Endothelial cell of umbilical vein (primary cell): ENCODE measurements at regions not wholly inside any gene's neighbourhood (a gene's known extent, or its start where the extent isn't known, plus 50 kb on each side); places are given as distances from the start of the nearest gene placed in this dataset.

Experiments
- BruUV-seq: library from RNA; stranded (reverse); fragments of 400-500 nt; replicated peaks from 2 replicates; lab custom pipeline; 2021; lab: Mats Ljungman, UMichigan
- CTCF ChIA-PET: fragments of 300-600, 350-600 bp; sonication (Branson Sonifier 250); formaldehyde crosslinking; loops from one replicate; lab custom pipeline; 2021; ENCODE audit warnings: antibody characterized with exemption, inconsistent platforms; lab: Charles Lee
- POLR2A ChIA-PET: fragments of 300-600, 350-600 bp; sonication (Branson Sonifier 250); formaldehyde crosslinking; loops from one replicate; lab custom pipeline; 2021; ENCODE audit warnings: antibody characterized with exemption, inconsistent platforms; lab: Charles Lee
- DNase-seq: peaks from one replicate; pipeline ENCODE4 v3.0.0-alpha.2; 2011; ENCODE audit warnings: low read depth, low spot score
- FAIRE-seq: peaks from 2 replicates; lab custom pipeline; 2011; peaks lifted over from hg19 to GRCh38; lab: Jason Lieb, UNC
- H2AFZ ChIP-seq: 2 replicates; pipeline ENCODE4 v1.6.0; 2012; ENCODE audit warnings: low read depth, low read length, control low read depth, inconsistent platforms
- H3K27ac ChIP-seq: 2 replicates; pipeline ENCODE4 v1.5.1; 2011; ENCODE audit warnings: low read depth, mild to moderate bottlenecking, control low read depth, low read length, moderate library complexity; ENCODE audit not compliant: insufficient read depth
- H3K27me3 ChIP-seq, 2 experiments: 2 replicates each; pipeline versions ENCODE4 v1.6.0 to v1.6.1; 2011; ENCODE audit warnings: low read length in 2 of 2, mixed read lengths in 1 of 2; ENCODE audit not compliant: control insufficient read depth in 2 of 2, insufficient read depth in 2 of 2
- H3K36me3 ChIP-seq, 2 experiments: 2 replicates in 1 of 2; 3 replicates in 1 of 2; pipeline ENCODE4 v1.5.1; 2011; ENCODE audit warnings: low read length in 2 of 2, mild to moderate bottlenecking in 1 of 2, moderate library complexity in 1 of 2; ENCODE audit not compliant: control insufficient read depth in 2 of 2, insufficient read depth in 2 of 2; ENCODE audit errors: extremely low read depth in 1 of 2
- H3K4me1 ChIP-seq: 3 replicates; pipeline ENCODE4 v1.5.1; 2011; ENCODE audit warnings: mild to moderate bottlenecking, low read length; ENCODE audit not compliant: control insufficient read depth, insufficient read depth; ENCODE audit errors: extremely low read depth
- H3K4me2 ChIP-seq: 2 replicates; pipeline ENCODE4 v1.6.1; 2011; ENCODE audit warnings: low read length, control low read depth, mixed read lengths; ENCODE audit not compliant: insufficient read depth
- H3K4me3 ChIP-seq, 3 experiments: fragments of 200-600 bp in 1 of 3; sonication (generic), shearing (Covaris generic) in 1 of 3; replicated peaks in 1 of 3; 2 replicates each; pipeline ENCODE4 v1.5.1; 2011 to 2016; ENCODE audit warnings: control low read depth in 3 of 3, low read length in 3 of 3, mild to moderate bottlenecking in 2 of 3, inconsistent platforms in 1 of 3, low read depth in 1 of 3, moderate library complexity in 1 of 3; ENCODE audit not compliant: insufficient read depth in 1 of 3
- H3K79me2 ChIP-seq: 2 replicates; pipeline ENCODE4 v1.6.0; 2012; ENCODE audit warnings: low read length, inconsistent platforms; ENCODE audit not compliant: control insufficient read depth, insufficient read depth
- H3K9ac ChIP-seq: replicated peaks from 2 replicates; pipeline ENCODE3; 2011; ENCODE audit warnings: low read length, control low read depth; ENCODE audit not compliant: insufficient read depth; ENCODE audit errors: extremely low read depth
- H3K9me1 ChIP-seq: replicated peaks from 3 replicates; pipeline ENCODE4 v1.6.0; 2011; ENCODE audit warnings: mild to moderate bottlenecking, low read length; ENCODE audit not compliant: control insufficient read depth, insufficient read depth; ENCODE audit errors: extremely low read depth
- H3K9me3 ChIP-seq: replicated peaks from 2 replicates; pipeline ENCODE4 v1.5.1; 2012; ENCODE audit warnings: low read length, inconsistent platforms; ENCODE audit not compliant: control insufficient read depth, insufficient read depth
- H4K20me1 ChIP-seq: replicated peaks from 2 replicates; pipeline ENCODE3; 2011; ENCODE audit warnings: mild to moderate bottlenecking, low read length; ENCODE audit not compliant: control insufficient read depth, insufficient read depth; ENCODE audit errors: extremely low read depth
- EZH2 ChIP-seq: IDR thresholded peaks from 2 replicates; pipeline ENCODE4 v1.6.1; 2012; ENCODE audit warnings: borderline replicate concordance, low read depth, mild to moderate bottlenecking, moderate library complexity, low read length, inconsistent platforms; ENCODE audit not compliant: severe bottlenecking
- FOS ChIP-seq: IDR thresholded peaks from 2 replicates; pipeline ENCODE4 v1.6.1; 2011; ENCODE audit warnings: mild to moderate bottlenecking, low read length, moderate library complexity, borderline replicate concordance; ENCODE audit not compliant: insufficient read depth
- GATA2 ChIP-seq: IDR thresholded peaks from 2 replicates; pipeline ENCODE4 v1.7.0; 2011; ENCODE audit warnings: low read depth, mild to moderate bottlenecking, moderate library complexity, mixed read lengths, low read length; ENCODE audit not compliant: insufficient read length, insufficient read depth
- JUN ChIP-seq: IDR thresholded peaks from 2 replicates; pipeline ENCODE4 v1.6.1; 2011; ENCODE audit warnings: borderline replicate concordance, low read depth; ENCODE audit not compliant: insufficient read length, insufficient read depth
- MYC ChIP-seq: IDR thresholded peaks from one replicate; pipeline ENCODE4 v1.6.1; 2011; ENCODE audit warnings: mild to moderate bottlenecking, low read depth, low read length
- POLR2A ChIP-seq: IDR thresholded peaks from 2 replicates; pipeline ENCODE4 v1.6.1; 2012; ENCODE audit warnings: low read depth, mild to moderate bottlenecking, control low read depth, low read length
- POLR2AphosphoS5 ChIP-seq: IDR thresholded peaks from 2 replicates; pipeline ENCODE4 v1.6.1; 2012; ENCODE audit warnings: low read depth, mild to moderate bottlenecking, control low read depth, low read length, moderate library complexity; ENCODE audit not compliant: insufficient read depth
- dilution Hi-C: fragments of 300-500 bp; cut with MboI; formaldehyde crosslinking; loops from one replicate; pipeline ENCODE4 v1.15.0; 2019; ENCODE audit warnings: low sequenced_read_pairs; ENCODE audit not compliant: extremely low pct_ligation_motif_present
- intact Hi-C: fragments of 100-400 bp; cut with micrococcal nuclease; formaldehyde crosslinking; loops from one replicate; pipeline ENCODE4 v1.10.0; 2022
- TF ChIP-seq, protein P1 (sequence below): IDR thresholded peaks from 2 replicates; pipeline ENCODE4 v1.6.1; 2011; ENCODE audit not compliant: insufficient read depth, insufficient read length
- TF ChIP-seq, protein P2 (sequence below), 2 donors: IDR thresholded peaks; 1 replicate in 1 of 2; 2 replicates in 1 of 2; pipeline ENCODE4 v1.5.1; 2011; ENCODE audit warnings: low read length in 2 of 2, mild to moderate bottlenecking in 2 of 2, moderate library complexity in 2 of 2, control low read depth in 1 of 2, inconsistent platforms in 1 of 2, low read depth in 1 of 2; ENCODE audit not compliant: insufficient read depth in 1 of 2; ENCODE audit errors: extremely low read depth in 1 of 2

DNA sequence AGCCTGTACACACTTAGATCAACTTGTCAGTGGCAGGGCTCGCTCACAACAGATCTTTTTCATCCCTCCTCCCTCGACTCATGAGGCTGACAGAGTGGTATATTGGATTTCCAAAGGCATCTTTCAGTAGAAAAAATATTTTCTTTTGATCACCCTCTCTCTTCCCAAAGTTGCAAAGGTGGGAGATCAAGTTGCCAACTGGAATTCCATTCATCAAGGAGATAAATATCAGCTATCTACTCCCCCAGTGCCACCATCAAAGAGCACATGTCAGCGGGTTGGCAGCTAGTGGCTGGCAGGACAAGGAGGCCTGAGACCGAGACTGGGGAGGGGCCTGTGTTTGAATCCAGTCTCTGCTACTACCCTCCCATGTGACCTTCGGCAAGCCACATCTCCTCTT, 539.7 kb upstream of the CDH11 start:
- ChIA-PET CTCF (no interaction called here), POLR2A (no interaction called here)
- Histone ChIP-seq H3K9me1 (no peaks in the 10 kb centered on the region), H2AFZ (no peak overlapping the region), H3K36me3 (no peaks in the 10 kb centered on the region), H3K4me1 (peaks cover 23% of the 10 kb centered on the region), H3K4me3 (no peak overlapping the region), H4K20me1 (no peaks in the 10 kb centered on the region), H3K9me3 (no peaks in the 10 kb centered on the region), H3K27ac (no peak overlapping the region), H3K27me3 (no peaks in the 10 kb centered on the region), H3K4me2 (no peak overlapping the region), H3K79me2 (no peaks in the 10 kb centered on the region), H3K9ac (no peak overlapping the region)
- DNase-seq = no peak
- dilution Hi-C loops = no loop called here
- TF ChIP-seq, protein P1, sequence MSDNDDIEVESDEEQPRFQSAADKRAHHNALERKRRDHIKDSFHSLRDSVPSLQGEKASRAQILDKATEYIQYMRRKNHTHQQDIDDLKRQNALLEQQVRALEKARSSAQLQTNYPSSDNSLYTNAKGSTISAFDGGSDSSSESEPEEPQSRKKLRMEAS = no peak
- TF ChIP-seq POLR2A (no peak), JUN (no peak), MYC (no peak), EZH2 (no peak), POLR2AphosphoS5 (no peak), FOS (no peak), GATA2 (no peak)
- TF ChIP-seq, protein P2, sequence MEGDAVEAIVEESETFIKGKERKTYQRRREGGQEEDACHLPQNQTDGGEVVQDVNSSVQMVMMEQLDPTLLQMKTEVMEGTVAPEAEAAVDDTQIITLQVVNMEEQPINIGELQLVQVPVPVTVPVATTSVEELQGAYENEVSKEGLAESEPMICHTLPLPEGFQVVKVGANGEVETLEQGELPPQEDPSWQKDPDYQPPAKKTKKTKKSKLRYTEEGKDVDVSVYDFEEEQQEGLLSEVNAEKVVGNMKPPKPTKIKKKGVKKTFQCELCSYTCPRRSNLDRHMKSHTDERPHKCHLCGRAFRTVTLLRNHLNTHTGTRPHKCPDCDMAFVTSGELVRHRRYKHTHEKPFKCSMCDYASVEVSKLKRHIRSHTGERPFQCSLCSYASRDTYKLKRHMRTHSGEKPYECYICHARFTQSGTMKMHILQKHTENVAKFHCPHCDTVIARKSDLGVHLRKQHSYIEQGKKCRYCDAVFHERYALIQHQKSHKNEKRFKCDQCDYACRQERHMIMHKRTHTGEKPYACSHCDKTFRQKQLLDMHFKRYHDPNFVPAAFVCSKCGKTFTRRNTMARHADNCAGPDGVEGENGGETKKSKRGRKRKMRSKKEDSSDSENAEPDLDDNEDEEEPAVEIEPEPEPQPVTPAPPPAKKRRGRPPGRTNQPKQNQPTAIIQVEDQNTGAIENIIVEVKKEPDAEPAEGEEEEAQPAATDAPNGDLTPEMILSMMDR (IDR thresholded peaks at IDR 0.05; ENCODE audit: extremely low read depth in 1 of 2, insufficient read depth in 1 of 2, low read depth in 1 of 2, low read length in 2 of 2) = no peak
- no peak for FAIRE-seq
- BruUV-seq = no TSS peak
- intact Hi-C loops = no loop called here
